IMR-90 (cell line): ENCODE measurements at regions not wholly inside any gene's neighbourhood (a gene's known extent, or its start where the extent isn't known, plus 50 kb on each side); places are given as distances from the start of the nearest gene placed in this dataset.

Experiments
- ATAC-seq: fragments of 200-7000 bp; cut with Tn5 transposase; 2 replicates; pipeline ENCODE4 v1.9.1; 2020; ENCODE audit warnings: low read depth, mild to moderate bottlenecking, moderate library complexity
- BruUV-seq: library from RNA; stranded (reverse); fragments of 400-500 nt; replicated peaks from 2 replicates; lab custom pipeline; 2021; lab: Mats Ljungman, UMichigan
- CTCF ChIA-PET: fragments of 300-600 bp; formaldehyde crosslinking; extraction: SDS; loops from one replicate; lab custom pipeline; 2021; ENCODE audit warnings: antibody characterized with exemption; lab: Yijun Ruan, JAX
- POLR2A ChIA-PET: fragments of 300-600 bp; sonication (Branson Sonifier 250); formaldehyde crosslinking; loops from one replicate; lab custom pipeline; 2022; ENCODE audit warnings: antibody characterized with exemption; ENCODE audit not compliant: unreplicated experiment; lab: Charles Lee
- DNase-seq: peaks from one replicate; pipeline ENCODE4 v3.0.0; 2013
- H2AFZ ChIP-seq: replicated peaks from 2 replicates; pipeline ENCODE3; 2013; ENCODE audit warnings: low read length, mild to moderate bottlenecking; ENCODE audit not compliant: poor library complexity
- H2AK5ac ChIP-seq: 2 replicates; pipeline ENCODE4 v1.6.1; 2013; ENCODE audit warnings: low read depth, low read length, inconsistent platforms
- H2AK9ac ChIP-seq: replicated peaks from 2 replicates; pipeline ENCODE3; 2013; ENCODE audit warnings: mild to moderate bottlenecking, low read depth, low read length, moderate library complexity; ENCODE audit not compliant: poor library complexity
- H2BK120ac ChIP-seq: 2 replicates; pipeline ENCODE4 v1.6.1; 2013; ENCODE audit warnings: low read depth, low read length, inconsistent platforms
- H2BK15ac ChIP-seq: 3 replicates; pipeline ENCODE4 v1.6.1; 2013; ENCODE audit warnings: low read depth, low read length, inconsistent platforms
- H2BK20ac ChIP-seq: 2 replicates; pipeline ENCODE4 v1.6.1; 2013; ENCODE audit warnings: low read depth, mild to moderate bottlenecking, inconsistent platforms, low read length, moderate library complexity
- H2BK5ac ChIP-seq: 2 replicates; pipeline ENCODE4 v1.6.1; 2013; ENCODE audit warnings: mild to moderate bottlenecking, low read depth, low read length, inconsistent platforms; ENCODE audit not compliant: poor library complexity, severe bottlenecking
- H3K14ac ChIP-seq: replicated peaks from 2 replicates; pipeline ENCODE4 v1.6.1; 2013; ENCODE audit warnings: low read depth, low read length, inconsistent platforms
- H3K18ac ChIP-seq: 2 replicates; pipeline ENCODE4 v1.6.1; 2013; ENCODE audit warnings: low read depth, low read length, control low read depth
- H3K23ac ChIP-seq: 2 replicates; pipeline ENCODE4 v1.6.1; 2013; ENCODE audit warnings: low read depth, low read length, inconsistent platforms
- H3K27ac ChIP-seq: 2 replicates; pipeline ENCODE4 v1.5.1; 2013; ENCODE audit warnings: mild to moderate bottlenecking, control low read depth, low read length; ENCODE audit not compliant: insufficient read depth
- H3K27me3 ChIP-seq: 2 replicates; pipeline ENCODE4 v1.6.1; 2013; ENCODE audit warnings: low read length; ENCODE audit not compliant: control insufficient read depth, insufficient read depth
- H3K36me3 ChIP-seq: 2 replicates; pipeline ENCODE4 v1.6.1; 2013; ENCODE audit warnings: low read length, mixed read lengths; ENCODE audit not compliant: control insufficient read depth, insufficient read depth
- H3K4ac ChIP-seq: 2 replicates; pipeline ENCODE4 v1.6.1; 2013; ENCODE audit warnings: low read depth, low read length, inconsistent platforms
- H3K4me1 ChIP-seq: 2 replicates; pipeline ENCODE4 v1.6.1; 2013; ENCODE audit warnings: low read length, mixed read lengths; ENCODE audit not compliant: control insufficient read depth, insufficient read depth
- H3K4me2 ChIP-seq: 2 replicates; pipeline ENCODE4 v1.6.1; 2013; ENCODE audit warnings: low read depth, mild to moderate bottlenecking, control low read depth, low read length, moderate library complexity
- H3K4me3 ChIP-seq: 2 replicates; pipeline ENCODE4 v1.5.1; 2013; ENCODE audit warnings: low read depth, mild to moderate bottlenecking, control low read depth, low read length, moderate library complexity; ENCODE audit not compliant: insufficient read depth
- H3K56ac ChIP-seq: 2 replicates; pipeline ENCODE4 v1.6.1; 2013; ENCODE audit warnings: low read length, inconsistent platforms; ENCODE audit not compliant: insufficient read depth; ENCODE audit errors: extremely low read depth
- H3K79me1 ChIP-seq, 2 experiments: 2 replicates each; pipeline ENCODE4 v1.6.1; 2013; ENCODE audit warnings: low read length in 2 of 2, inconsistent platforms in 1 of 2, low read depth in 1 of 2
- H3K9ac ChIP-seq: 2 replicates; pipeline ENCODE4 v1.6.1; 2013; ENCODE audit warnings: low read depth, low read length, control low read depth
- H3K9me1 ChIP-seq: 2 replicates; pipeline ENCODE4 v1.6.1; 2013; ENCODE audit warnings: low read length, inconsistent platforms; ENCODE audit not compliant: insufficient read depth
- H3K9me3 ChIP-seq: 2 replicates; pipeline ENCODE4 v1.6.1; 2013; ENCODE audit warnings: low read length; ENCODE audit not compliant: control insufficient read depth, insufficient read depth
- H4K20me1 ChIP-seq: 2 replicates; pipeline ENCODE4 v1.6.1; 2013; ENCODE audit warnings: low read length, inconsistent platforms; ENCODE audit not compliant: insufficient read depth
- H4K5ac ChIP-seq: 2 replicates; pipeline ENCODE4 v1.6.1; 2013; ENCODE audit warnings: mild to moderate bottlenecking, low read depth, low read length, control low read depth
- H4K8ac ChIP-seq, 2 experiments: 2 replicates each; pipeline ENCODE4 v1.6.1; 2013; ENCODE audit warnings: low read depth in 2 of 2, low read length in 2 of 2, control low read depth in 1 of 2, inconsistent platforms in 1 of 2
- H4K91ac ChIP-seq: 2 replicates; pipeline ENCODE4 v1.6.1; 2013; ENCODE audit warnings: low read depth, low read length, inconsistent platforms; ENCODE audit not compliant: insufficient read depth
- BHLHE40 ChIP-seq: fragments of 150-350 bp; IDR thresholded peaks from 2 replicates; pipeline ENCODE4 v1.6.1; 2016; ENCODE audit warnings: mild to moderate bottlenecking, low read depth, low read length
- CTCF ChIP-seq: conservative IDR thresholded peaks from 2 replicates; pipeline ENCODE4 v1.5.1; 2012; ENCODE audit warnings: mild to moderate bottlenecking, low read depth, low read length, improper control_type of control experiment
- FOS ChIP-seq: fragments of 150-350 bp; IDR thresholded peaks from 2 replicates; pipeline ENCODE4 v1.6.1; 2016; ENCODE audit warnings: low read depth, low read length
- MAFK ChIP-seq: IDR thresholded peaks from 2 replicates; pipeline ENCODE4 v1.6.1; 2012; ENCODE audit warnings: low read depth, low read length, improper control_type of control experiment
- MAZ ChIP-seq: IDR thresholded peaks from 2 replicates; pipeline ENCODE4 v1.6.1; 2012; ENCODE audit warnings: low read depth, mild to moderate bottlenecking, low read length, improper control_type of control experiment, moderate library complexity, borderline replicate concordance
- NFE2L2 ChIP-seq: fragments of 150-350 bp; IDR thresholded peaks from 2 replicates; pipeline ENCODE4 v1.6.1; 2016; ENCODE audit warnings: low read depth, mild to moderate bottlenecking, low read length
- RAD21 ChIP-seq: IDR thresholded peaks from 2 replicates; pipeline ENCODE4 v1.6.1; 2012; ENCODE audit warnings: low read length, improper control_type of control experiment
- RCOR1 ChIP-seq: IDR thresholded peaks from 2 replicates; pipeline ENCODE4 v1.6.1; 2012; ENCODE audit warnings: mild to moderate bottlenecking, low read length, improper control_type of control experiment; ENCODE audit not compliant: insufficient replicate concordance
- RFX5 ChIP-seq: IDR thresholded peaks from 2 replicates; pipeline ENCODE4 v1.8.0; 2012; ENCODE audit warnings: low read depth, mild to moderate bottlenecking, low read length, moderate library complexity
- SMC3 ChIP-seq: fragments of 150-350 bp; IDR thresholded peaks from 2 replicates; pipeline ENCODE4 v1.6.1; 2016; ENCODE audit warnings: low read depth, mild to moderate bottlenecking, antibody characterized with exemption, low read length, moderate library complexity
- WGBS, 2 experiments: methylation state at CpG; one replicate each; pipeline versions ENCODE4 v1.1.5 to v1.1.7; 2013; ENCODE audit warnings: missing lambda C conversion rate in 2 of 2; ENCODE audit not compliant: insufficient read length in 1 of 2; ENCODE audit errors: extremely low coverage in 2 of 2; 5-methylcytosine and 5-hydroxymethylcytosine counted together
- dilution Hi-C: fragments of 300-500 bp; cut with HindIII; formaldehyde crosslinking; loops from one replicate; pipeline ENCODE4 v1.14.3; 2018; ENCODE audit warnings: low sequenced_read_pairs; ENCODE audit not compliant: unreplicated experiment
- in situ Hi-C: fragments of 300-500 bp; cut with MboI; formaldehyde crosslinking; loops from 3 replicates; pipeline ENCODE4 v1.14.3; 2019; ENCODE audit warnings: low sequenced_read_pairs, inconsistent platforms, mixed read lengths
- intact Hi-C: fragments of 100-400 bp; cut with micrococcal nuclease; formaldehyde crosslinking; loops from 2 replicates; pipeline ENCODE4 v1.10.0; 2022
- TF ChIP-seq, protein P1 (sequence below): fragments of 150-350 bp; IDR thresholded peaks from 2 replicates; pipeline ENCODE4 v1.6.1; 2017; ENCODE audit warnings: mild to moderate bottlenecking, antibody characterized with exemption, low read length, low read depth
- TF ChIP-seq, protein P2 (sequence below): fragments of 150-350 bp; IDR thresholded peaks from 2 replicates; pipeline ENCODE4 v1.6.1; 2016; ENCODE audit warnings: low read depth, mild to moderate bottlenecking, low read length, moderate library complexity, borderline replicate concordance

GRCh38 chr6:94464018-94464510 is 1044.7 kb upstream of the EPHA7 start:
- Histone ChIP-seq H2BK20ac (no peak overlapping the region), H3K9me3 (peaks cover 5% of the 10 kb centered on the region; the same call in 1 of the 2 replicates), H3K56ac (no peak overlapping the region), H4K91ac (no peak overlapping the region), H3K4me1 (no peaks in the 10 kb centered on the region), H2AFZ (no peak overlapping the region), H3K14ac (no peak overlapping the region), H3K9me1 (no peaks in the 10 kb centered on the region), H4K20me1 (no peaks in the 10 kb centered on the region), H4K8ac (no peak overlapping the region), H3K9ac (no peak overlapping the region), H3K79me1 (no peaks in the 10 kb centered on the region), H3K23ac (no peak overlapping the region), H2BK5ac (no peak overlapping the region), H3K36me3 (no peaks in the 10 kb centered on the region), H4K5ac (no peak overlapping the region), H2BK15ac (no peak overlapping the region), H2BK120ac (no peak overlapping the region), H2AK9ac (no peak overlapping the region), H3K4me3 (no peak overlapping the region), H3K4ac (no peak overlapping the region), H2AK5ac (no peak overlapping the region), H3K4me2 (no peak overlapping the region), H3K18ac (no peak overlapping the region), H3K27me3 (no peaks in the 10 kb centered on the region), H3K27ac (no peak overlapping the region)
- dilution Hi-C loops, result no loop called here
- CTCF ChIA-PET, result no interaction called here
- BruUV-seq, result no TSS peak
- intact Hi-C loops, result no loop called here
- in situ Hi-C loops, result no loop called here
- TF ChIP-seq, protein P1, sequence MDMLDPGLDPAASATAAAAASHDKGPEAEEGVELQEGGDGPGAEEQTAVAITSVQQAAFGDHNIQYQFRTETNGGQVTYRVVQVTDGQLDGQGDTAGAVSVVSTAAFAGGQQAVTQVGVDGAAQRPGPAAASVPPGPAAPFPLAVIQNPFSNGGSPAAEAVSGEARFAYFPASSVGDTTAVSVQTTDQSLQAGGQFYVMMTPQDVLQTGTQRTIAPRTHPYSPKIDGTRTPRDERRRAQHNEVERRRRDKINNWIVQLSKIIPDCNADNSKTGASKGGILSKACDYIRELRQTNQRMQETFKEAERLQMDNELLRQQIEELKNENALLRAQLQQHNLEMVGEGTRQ, result no peak
- TF ChIP-seq MAFK (no peak), FOS (no peak), MAZ (no peak), CTCF (no peak), SMC3 (no peak), NFE2L2 (no peak), BHLHE40 (no peak), RFX5 (no peak), RCOR1 (no peak), RAD21 (no peak)
- TF ChIP-seq, protein P2, sequence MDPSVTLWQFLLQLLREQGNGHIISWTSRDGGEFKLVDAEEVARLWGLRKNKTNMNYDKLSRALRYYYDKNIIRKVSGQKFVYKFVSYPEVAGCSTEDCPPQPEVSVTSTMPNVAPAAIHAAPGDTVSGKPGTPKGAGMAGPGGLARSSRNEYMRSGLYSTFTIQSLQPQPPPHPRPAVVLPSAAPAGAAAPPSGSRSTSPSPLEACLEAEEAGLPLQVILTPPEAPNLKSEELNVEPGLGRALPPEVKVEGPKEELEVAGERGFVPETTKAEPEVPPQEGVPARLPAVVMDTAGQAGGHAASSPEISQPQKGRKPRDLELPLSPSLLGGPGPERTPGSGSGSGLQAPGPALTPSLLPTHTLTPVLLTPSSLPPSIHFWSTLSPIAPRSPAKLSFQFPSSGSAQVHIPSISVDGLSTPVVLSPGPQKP, result no peak
- ATAC-seq (no peak), DNase-seq (no peak)
- WGBS, 2 experiments, result no CpG with 5 or more reads among the region's 3 CpGs
- POLR2A ChIA-PET, result no interaction called here
